LNCAP (cell line): ENCODE measurements at regions not wholly inside any gene's neighbourhood (a gene's known extent, or its start where the extent isn't known, plus 50 kb on each side); places are given as distances from the start of the nearest gene placed in this dataset.

Experiments
- TF ChIP-seq, protein P1 (sequence below): fragments of 450-650 bp; IDR thresholded peaks from 2 replicates; pipeline ENCODE4 v1.5.1; 2017; ENCODE audit warnings: mild to moderate bottlenecking

DNA sequence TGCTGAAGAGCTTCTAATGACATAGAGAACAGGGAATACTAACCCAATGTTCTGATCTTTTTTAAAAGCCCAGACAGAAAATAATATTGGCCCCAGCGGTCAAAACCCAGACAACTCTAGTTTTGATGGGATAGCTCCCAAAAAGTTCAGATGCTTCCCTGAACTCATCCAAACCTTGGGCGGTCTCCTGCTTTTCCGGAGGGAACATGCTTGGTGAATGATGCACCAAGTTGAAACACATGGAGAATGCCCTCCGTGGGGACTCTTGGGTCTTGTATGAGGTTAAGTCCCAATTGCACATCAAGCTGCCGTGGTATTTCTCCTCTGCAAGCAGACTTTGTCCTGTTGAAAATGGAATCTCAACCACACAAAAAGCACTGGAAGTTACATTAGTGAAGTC is 120.7 kb upstream of the CTAGE1 start:
- TF ChIP-seq, protein P1, sequence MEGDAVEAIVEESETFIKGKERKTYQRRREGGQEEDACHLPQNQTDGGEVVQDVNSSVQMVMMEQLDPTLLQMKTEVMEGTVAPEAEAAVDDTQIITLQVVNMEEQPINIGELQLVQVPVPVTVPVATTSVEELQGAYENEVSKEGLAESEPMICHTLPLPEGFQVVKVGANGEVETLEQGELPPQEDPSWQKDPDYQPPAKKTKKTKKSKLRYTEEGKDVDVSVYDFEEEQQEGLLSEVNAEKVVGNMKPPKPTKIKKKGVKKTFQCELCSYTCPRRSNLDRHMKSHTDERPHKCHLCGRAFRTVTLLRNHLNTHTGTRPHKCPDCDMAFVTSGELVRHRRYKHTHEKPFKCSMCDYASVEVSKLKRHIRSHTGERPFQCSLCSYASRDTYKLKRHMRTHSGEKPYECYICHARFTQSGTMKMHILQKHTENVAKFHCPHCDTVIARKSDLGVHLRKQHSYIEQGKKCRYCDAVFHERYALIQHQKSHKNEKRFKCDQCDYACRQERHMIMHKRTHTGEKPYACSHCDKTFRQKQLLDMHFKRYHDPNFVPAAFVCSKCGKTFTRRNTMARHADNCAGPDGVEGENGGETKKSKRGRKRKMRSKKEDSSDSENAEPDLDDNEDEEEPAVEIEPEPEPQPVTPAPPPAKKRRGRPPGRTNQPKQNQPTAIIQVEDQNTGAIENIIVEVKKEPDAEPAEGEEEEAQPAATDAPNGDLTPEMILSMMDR: no peak

DNA sequence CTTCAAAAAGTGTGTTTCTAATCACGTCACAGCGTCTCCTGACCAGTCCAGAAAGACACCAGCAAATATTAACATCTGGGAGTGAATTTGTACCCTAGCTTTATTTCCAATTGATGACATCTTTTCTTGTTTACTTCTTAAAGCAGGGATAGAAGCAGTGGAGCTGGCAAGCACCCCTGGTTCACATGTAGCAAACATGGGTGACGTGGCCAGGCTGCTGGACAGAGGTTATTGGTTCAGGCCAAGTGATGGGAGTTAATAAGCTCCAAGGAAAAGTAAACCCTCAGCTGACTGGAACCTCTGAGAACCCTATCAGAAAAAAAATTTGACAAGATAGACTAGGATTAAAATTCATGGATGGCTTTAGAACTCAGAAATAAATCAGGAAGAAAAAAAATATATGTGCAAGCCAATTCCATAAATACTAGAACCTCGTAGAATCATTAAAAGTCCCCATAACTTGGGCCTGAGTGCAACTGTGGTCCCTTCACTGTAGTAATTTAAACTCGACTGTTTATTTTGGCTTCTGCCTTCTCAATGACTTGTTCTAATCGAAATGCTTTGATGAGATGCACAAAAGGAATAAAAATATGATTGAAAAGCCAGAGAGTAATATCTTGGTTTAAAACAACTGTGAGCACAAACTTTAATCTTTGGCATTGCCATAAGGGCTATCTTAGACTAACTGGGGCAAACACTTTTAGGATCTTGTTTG is 121.5 kb upstream of the CTAGE1 start:
- TF ChIP-seq, protein P1: no peak

DNA sequence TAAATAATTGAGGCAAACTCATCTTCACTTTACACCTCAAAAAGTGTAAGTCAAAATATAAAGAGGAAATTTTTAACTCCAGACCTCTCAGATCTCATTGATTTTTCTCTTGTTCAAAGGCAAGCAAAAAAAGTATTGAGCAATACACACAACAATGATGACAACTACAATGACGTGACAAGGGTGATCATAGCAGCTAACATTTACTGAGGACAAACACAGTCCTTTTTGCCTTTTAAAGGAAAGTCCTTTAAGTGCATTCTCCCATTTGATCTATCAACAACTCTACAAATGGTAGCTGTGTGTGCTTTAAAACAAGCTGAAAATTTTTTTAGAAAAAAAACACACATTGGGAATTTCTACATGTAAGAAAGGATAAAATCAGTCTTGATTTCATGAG is 123.5 kb upstream of the CTAGE1 start:
- TF ChIP-seq, protein P1: no peak

DNA sequence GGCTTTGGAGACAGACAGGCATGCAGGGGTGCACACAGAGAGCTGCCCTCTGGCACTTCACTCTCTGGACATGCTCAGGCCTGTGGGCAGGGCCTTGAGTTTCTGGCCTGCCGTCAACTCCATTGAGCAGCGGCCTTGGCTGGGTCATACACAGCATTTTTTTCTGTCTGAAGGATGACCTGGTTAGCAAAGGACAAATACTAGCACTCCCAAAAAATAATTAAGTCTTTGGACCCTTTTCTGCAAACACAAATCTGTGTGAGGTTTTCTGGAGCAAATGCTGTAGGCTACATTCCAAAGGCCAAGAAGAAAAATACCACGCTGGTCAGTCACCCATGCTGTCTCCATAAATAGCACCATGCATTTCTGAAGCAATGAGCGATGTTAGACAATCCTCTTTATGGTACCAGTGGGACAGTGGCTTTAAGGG is 124.7 kb upstream of the CTAGE1 start:
- TF ChIP-seq, protein P1: no peak

DNA sequence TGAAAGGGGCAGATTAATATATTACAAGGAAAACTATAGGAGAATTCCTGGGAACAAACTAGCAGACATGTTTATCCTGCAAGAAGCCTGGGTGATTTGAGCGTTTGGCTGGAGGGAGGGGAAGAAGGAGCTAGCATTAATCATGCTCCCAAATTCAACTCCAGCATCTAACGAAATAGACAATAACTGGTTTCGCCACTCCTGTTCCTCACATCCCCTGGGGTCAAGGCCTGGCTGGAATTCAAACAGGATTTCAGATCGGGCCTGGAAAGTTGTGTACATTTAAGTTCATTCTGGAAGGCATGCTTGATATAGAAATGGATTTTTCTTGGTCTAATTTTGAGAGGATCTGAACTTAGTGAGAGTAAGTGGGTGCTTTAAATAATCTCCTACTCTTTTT is 126.1 kb upstream of the CTAGE1 start:
- TF ChIP-seq, protein P1: no peak

DNA sequence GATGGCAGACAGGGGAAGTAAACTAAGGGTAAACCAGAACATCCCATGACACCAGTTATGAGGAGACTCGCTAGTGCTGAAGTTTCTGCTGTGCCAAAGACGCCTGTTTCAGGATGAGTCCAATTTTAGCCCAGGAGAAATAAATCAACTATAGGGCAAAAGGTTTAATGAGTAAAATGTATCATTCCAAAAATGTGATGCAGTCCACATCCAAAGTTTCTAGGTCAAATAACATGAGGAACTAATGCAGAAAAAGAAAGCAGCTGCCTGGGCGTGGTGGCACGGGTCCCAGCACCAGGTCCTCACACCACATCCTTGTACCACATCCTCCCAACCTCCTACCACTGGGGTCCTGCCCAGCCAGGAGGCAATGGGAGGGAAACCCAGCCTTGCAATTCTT is 126.9 kb upstream of the CTAGE1 start:
- TF ChIP-seq, protein P1: no peak

DNA sequence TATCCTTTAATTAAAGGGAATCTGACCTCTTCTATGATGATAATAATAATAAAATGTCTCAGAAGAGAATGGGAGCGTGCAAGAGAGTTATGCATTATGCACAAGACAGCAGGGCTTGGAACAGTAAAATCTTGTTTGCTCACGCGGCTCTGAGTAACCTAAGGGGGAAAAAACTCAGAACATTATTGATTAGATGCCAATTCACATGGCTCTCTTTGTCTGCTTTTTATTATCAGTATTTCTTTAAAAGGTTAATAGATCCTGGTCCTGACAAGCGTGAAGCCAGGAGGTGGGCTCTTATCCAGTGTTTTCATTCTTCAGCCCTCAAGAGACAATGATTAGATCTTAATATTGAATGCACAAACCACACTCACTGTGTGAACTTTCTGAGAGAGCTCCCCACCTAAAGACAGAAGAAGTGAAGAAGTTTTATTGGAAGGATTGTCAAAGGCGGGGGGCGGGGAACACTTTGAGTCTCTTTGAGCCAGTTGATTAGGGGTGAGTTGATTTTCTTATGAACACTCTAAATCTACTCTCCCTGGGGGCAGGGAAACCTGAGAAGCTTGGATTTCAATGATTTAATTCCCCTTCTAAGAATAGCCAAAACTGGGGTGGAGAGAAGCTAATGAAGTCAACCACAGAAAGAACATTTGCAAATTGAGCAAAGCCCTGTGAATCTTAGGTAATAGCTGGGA is 127.5 kb upstream of the CTAGE1 start:
- TF ChIP-seq, protein P1: no peak
